ENCODE measurements at regions not wholly inside any gene's neighbourhood (a gene's known extent, or its start where the extent isn't known, plus 50 kb on each side); places are given as distances from the start of the nearest gene placed in this dataset.

DNA sequence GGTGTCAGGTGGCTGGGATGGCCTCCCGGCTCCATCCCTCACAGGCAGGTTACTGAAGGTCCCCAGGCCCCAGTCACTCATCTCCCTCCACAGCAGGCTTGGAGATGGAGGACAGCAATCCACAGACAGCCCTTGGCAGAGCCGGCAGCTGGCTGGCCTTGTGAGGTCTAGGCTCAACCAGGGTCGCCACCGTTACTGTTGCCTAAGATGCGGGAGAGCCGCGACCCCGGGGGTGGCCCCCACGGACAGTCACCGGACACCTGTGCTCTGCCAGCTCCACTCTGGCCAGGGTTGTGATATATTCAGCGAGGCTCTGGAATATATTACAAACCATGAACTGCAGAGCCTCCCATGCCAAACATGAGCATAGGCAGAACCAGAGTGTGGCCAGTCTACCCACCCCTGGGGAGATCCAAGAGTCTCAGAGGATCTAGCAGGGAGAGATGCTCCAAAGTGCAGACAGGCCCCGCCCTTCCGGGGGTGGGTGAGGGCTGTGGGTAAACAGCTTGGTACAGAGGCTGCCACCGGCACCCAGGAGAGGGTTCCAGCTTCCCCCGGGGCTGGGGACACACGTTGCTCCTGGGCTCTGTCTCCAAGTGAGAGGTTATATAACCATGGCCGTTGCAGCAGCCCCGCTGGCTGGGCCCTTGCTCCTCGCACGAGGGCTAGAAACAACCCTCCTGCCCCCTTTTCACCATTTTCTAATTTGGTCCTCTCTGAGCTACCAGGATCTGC is 55.9 kb upstream of the DIO3 start:
- H3K27me3 Mint-ChIP-seq, result no peaks in the 10 kb centered on the region
- H3K9me3 Mint-ChIP-seq, result no peaks in the 10 kb centered on the region
- H3K36me3 Mint-ChIP-seq (ENCODE audit: low read depth), result no peaks in the 10 kb centered on the region
- POLR2A ChIA-PET, result no interaction called here
- no peak for DNase-seq
- no peak overlapping the region for H3K27ac Mint-ChIP-seq
- H3K4me3 Mint-ChIP-seq, result no peak overlapping the region
- H3K4me1 Mint-ChIP-seq, result no peaks in the 10 kb centered on the region
- CTCF ChIA-PET, result no interaction called here

GRCh38 chr14:101506211-101506925 is 54.9 kb upstream of the DIO3 start:
- POLR2A ChIA-PET, result no interaction called here
- Mint-ChIP-seq H3K4me1 (no peaks in the 10 kb centered on the region), H3K9me3 (no peaks in the 10 kb centered on the region), H3K4me3 (no peak overlapping the region), H3K36me3 (ENCODE audit: low read depth) (no peaks in the 10 kb centered on the region), H3K27ac (no peak overlapping the region), H3K27me3 (no peaks in the 10 kb centered on the region)
- no peak for DNase-seq
- CTCF ChIA-PET, result no interaction called here

GRCh38 chr14:101506926-101507835 is 54.1 kb upstream of the DIO3 start:
- Mint-ChIP-seq H3K4me3 (no peak overlapping the region), H3K27me3 (no peaks in the 10 kb centered on the region), H3K27ac (no peak overlapping the region), H3K36me3 (ENCODE audit: low read depth) (no peaks in the 10 kb centered on the region), H3K9me3 (no peaks in the 10 kb centered on the region), H3K4me1 (no peaks in the 10 kb centered on the region)
- ChIA-PET CTCF (no interaction called here), POLR2A (no interaction called here)
- DNase-seq, result no peak

DNA sequence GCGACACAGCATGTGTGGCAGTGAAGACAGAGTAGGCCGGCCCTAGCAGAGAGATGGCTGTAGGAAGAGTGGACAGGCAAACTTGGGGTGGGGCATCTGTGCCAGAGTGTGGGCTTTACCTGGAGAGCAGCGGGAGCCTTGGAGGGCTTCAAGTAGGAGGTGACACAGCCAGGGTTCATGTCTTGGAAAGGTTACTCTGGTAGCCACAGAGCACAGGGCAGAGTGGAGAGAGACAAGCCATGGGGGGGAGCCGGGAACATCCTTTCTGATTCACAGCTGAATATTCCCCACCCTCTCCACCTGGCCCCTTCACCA is 53.5 kb upstream of the DIO3 start:
- ChIA-PET CTCF (no interaction called here), POLR2A (no interaction called here)
- Mint-ChIP-seq H3K9me3 (no peaks in the 10 kb centered on the region), H3K27ac (no peak overlapping the region), H3K4me3 (no peak overlapping the region), H3K27me3 (no peaks in the 10 kb centered on the region), H3K36me3 (ENCODE audit: low read depth) (no peaks in the 10 kb centered on the region), H3K4me1 (no peaks in the 10 kb centered on the region)
- DNase-seq, result no peak

DNA sequence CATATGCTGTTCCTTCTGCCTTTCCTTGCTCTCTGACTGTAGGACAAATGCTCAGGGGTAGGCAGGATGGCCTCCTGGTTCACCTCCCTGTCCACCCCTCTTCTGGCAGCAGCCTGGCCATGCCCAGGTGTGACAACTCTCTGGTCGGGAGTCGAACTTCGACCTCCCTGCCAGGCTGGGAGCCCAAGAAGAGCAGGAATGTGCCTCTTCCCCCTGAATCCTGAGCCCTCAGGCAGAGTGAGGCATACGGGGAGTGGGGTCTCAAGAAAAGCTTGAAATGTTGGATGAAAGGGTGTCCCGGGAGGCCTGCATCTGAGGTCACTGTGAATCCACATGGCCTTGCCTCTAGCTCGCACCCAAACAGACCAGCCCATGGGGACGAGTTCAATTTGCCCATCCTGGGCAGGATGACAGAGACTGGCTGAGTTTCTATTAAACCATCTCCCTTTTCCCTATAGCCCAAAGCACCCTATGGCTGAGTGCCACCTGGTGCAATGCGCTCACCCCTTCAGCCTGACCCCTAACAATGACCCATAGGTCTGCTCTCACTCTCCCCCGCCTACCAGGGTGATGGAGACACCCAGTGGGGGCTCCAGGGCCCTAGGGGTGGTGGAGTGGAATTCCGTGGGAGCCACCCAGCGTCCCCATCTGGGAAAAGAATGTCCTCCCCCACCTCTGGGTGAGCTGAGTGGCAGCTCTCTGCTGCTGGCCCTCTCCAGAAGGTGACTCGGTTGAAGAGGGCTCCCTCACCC is 52.9 kb upstream of the DIO3 start:
- Mint-ChIP-seq H3K4me1 (no peaks in the 10 kb centered on the region), H3K36me3 (ENCODE audit: low read depth) (no peaks in the 10 kb centered on the region), H3K4me3 (no peak overlapping the region), H3K27me3 (no peaks in the 10 kb centered on the region), H3K27ac (no peak overlapping the region), H3K9me3 (no peaks in the 10 kb centered on the region)
- no peak for DNase-seq
- ChIA-PET CTCF (no interaction called here), POLR2A (no interaction called here)

- Mint-ChIP-seq H3K4me1 (no peaks in the 10 kb centered on the region), H3K36me3 (ENCODE audit: low read depth) (no peaks in the 10 kb centered on the region), H3K27me3 (no peaks in the 10 kb centered on the region), H3K4me3 (no peak overlapping the region), H3K9me3 (no peaks in the 10 kb centered on the region), H3K27ac (no peak overlapping the region)
- ChIA-PET POLR2A (no interaction called here), CTCF (no interaction called here)
- DNase-seq, result no peak
Observed at GRCh38 chr14:101508948-101509729, 52.2 kb upstream of the DIO3 start.

- Mint-ChIP-seq H3K9me3 (no peaks in the 10 kb centered on the region), H3K4me1 (no peaks in the 10 kb centered on the region), H3K27me3 (no peaks in the 10 kb centered on the region), H3K36me3 (ENCODE audit: low read depth) (no peaks in the 10 kb centered on the region), H3K27ac (no peak overlapping the region), H3K4me3 (no peak overlapping the region)
- ChIA-PET POLR2A (no interaction called here), CTCF (no interaction called here)
- DNase-seq, result no peak
Observed at GRCh38 chr14:101509730-101510371, 51.4 kb upstream of the DIO3 start.

- H3K36me3 Mint-ChIP-seq (ENCODE audit: low read depth), result no peaks in the 10 kb centered on the region
- no peak overlapping the region for H3K27ac Mint-ChIP-seq
- CTCF ChIA-PET, result no interaction called here
- POLR2A ChIA-PET, result no interaction called here
- H3K27me3 Mint-ChIP-seq, result no peaks in the 10 kb centered on the region
- H3K4me1 Mint-ChIP-seq, result no peaks in the 10 kb centered on the region
- no peaks in the 10 kb centered on the region for H3K9me3 Mint-ChIP-seq
- DNase-seq, result no peak
- no peak overlapping the region for H3K4me3 Mint-ChIP-seq
Observed at GRCh38 chr14:101511199-101511598, 50.1 kb upstream of the DIO3 start.

Data from activated CD4-positive, alpha-beta memory T cell treated with anti-CD3 and anti-CD28 coated beads, Interleukin-2, amount 10 ng/mL, durations not matched to agents 7 days and 5 days (primary cell).